AML-193 (cell line): ENCODE measurements at regions not wholly inside any gene's neighbourhood (a gene's known extent, or its start where the extent isn't known, plus 50 kb on each side); places are given as distances from the start of the nearest gene placed in this dataset.

Experiments
- DNase-seq, 2 experiments: peaks; one replicate each; lab custom pipeline; 2025; lab: John Stamatoyannopoulos, UW

DNA sequence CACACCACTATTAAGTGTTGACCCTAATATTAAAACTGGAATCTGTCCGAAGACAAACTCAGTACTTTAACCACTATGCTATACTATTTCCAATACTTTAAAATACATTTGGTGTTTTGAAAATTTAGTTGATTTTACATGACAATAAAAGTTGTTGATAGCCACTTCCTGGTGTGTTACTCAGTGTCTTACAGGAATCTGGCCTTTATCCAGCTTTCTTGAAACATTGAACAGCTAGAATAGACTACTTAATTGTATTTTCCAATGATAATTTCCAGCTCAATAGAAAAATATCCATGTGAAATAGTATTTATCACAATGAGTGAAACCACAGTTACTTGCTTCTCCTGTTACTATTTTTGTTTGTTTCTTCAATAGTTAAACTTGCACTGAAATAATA lies 369.6 kb upstream of the ADGRL4 start:
- DNase-seq, result no peak

DNA sequence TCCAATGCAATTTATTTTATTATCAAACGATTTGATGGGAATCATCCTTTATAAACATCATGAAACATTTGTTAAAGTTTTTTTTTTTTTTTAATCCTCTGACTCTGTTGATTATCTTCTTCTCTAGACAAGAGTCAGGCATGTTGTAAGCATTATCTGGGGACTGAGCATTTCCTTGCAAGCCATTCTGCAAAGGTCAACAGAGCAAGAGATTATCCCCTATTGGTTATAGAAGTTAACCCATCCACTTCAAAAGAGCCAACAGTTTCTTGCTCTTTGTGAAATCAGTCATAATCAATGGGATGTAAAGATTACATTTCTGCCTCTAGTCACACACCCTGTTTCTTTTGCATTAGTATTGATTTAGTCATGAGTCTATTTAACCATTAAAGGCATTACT lies 368.8 kb upstream of the ADGRL4 start:
- no peak for DNase-seq

DNA sequence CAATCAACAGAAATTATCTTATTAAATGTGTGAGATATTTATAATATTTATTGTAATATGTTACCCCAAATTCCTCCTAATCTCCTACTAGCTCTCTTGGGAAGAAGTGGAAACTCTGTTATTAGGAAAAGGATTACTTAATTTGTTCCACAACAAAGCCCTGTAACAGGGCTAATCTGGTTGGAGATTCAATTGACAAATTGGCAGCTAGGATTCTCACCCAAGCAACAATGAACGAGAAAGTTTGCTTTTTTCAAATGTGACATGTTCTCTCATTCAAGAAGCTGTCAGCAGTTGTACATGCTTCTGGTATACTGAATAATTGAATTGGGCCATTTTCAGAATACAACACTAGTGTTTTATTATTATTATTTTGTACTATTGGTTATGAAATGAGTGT lies 367.9 kb upstream of the ADGRL4 start:
- no peak for DNase-seq

DNA sequence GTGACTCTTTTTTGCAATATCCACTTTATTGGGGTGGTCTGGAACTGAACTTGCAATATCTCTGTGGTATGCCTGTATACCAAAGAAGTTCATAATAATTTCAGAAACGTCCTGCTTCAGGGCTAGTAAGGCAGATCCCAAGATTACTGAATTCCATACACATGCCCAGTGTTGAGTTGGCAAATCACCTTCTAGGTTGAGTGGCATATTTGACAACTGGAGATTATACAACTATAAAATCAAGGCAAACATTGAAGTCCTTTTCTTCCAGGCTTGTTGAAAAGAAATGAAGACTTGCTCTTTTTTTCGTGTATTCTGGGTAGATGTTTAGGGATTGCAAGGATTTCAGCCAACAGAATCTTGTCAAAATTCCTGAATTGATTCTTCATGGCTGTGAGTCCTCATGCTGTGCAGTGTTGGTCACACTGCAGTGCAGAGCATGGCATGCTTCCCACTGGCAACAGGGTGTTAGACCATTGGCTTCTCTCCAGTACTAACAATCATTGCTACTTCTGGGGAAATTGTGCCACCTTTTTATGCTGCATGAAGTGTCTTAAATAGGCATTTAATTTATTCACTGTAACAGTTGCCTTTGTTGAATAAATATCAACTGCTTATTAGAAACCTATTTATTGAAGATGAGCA lies 367.1 kb upstream of the ADGRL4 start:
- DNase-seq, result no peak

DNA sequence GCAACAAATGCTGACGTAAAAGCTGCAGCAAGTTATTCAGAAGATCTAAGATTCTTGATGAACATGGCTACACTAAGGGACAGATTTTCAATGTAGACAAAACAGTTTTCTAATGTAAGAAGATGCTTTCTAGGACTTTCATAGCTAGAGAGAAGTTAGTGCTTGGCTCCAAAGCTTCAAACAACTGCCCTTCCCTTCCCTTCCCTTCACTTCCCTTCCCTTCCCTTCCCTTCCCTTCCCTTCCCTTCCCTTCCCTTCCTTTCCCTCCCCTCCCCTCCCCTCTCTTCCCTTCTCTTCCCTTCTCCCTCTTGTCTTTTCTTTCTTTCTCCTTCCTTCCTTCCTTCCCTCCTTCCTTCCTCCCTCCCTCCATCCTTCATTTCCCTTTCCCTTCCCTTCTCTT lies 365.3 kb upstream of the ADGRL4 start:
- DNase-seq, result no peak

DNA sequence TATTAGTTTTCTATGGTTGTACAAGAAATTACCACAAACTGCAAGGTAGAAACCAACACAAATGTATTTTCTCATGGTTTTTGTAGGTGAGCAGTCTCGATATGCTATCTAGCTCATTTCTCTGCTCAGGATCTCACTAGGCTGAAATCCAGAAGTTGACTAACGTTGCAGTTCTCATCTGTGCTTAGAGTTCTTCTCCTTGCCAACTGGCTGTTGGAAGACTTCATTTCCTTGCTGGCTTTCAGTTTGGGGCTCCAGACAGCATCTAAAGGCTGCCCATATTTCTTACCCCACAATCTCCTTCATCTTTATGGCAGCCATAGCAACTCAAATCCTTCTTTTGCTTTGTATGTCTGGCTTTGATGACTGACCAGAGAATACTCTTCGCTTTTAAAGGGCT lies 362.6 kb upstream of the ADGRL4 start:
- no peak for DNase-seq

DNA sequence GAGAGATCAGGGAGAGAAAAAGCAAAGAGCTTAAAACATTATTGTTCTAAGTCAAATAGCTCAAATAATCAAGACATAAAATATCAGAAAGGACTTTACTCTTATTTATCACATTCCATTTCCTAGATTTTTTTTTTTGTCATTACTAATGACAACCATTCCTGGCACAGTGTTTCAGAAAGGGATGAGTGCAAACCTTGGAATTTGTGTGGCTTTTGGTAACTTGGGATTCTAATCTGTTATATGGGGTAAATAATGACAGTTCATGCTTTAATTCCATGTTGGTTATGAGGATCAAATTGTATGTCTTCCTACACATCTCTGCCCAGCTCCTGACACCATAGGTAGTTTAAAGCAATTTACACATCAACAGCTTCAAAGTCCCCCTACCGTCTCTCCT lies 358.4 kb upstream of the ADGRL4 start:
- no peak for DNase-seq

DNA sequence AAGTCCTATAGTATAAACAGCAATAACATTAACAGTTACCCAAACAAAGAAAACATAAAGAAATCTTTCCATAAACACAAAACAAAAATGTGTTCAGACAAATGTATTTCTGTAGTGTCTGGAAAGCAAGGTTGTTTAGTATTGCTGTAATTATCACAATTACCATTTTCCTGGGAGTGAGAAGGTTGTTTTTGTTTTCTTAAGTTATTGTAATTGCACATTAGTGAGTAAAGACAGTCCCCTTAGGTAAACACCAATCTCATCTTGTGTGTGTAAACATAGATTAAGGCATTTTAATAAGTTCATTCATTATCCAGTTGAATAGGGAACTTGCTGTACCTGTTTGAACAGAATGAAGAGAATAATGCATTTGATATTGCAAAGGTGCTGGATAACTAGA lies 356.9 kb upstream of the ADGRL4 start:
- DNase-seq, result no peak

DNA sequence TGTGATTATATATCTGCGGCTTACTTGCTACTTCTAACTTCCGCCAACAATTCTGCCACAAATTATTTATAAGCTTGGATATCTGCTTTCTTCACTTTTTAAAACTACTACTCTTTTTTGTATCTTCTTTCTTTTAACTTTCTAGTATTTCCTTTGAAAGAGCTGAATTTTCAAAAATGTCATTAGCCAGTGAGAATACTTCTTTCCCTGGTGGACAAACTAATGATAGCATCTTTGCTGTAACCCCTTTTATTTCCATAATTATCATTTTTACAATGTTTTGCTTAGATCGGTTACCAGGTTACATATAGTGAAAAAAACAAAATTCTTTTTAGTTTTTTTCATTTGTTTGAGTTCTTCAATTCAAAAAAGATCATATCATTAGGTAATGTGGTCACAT lies 355.9 kb upstream of the ADGRL4 start:
- no peak for DNase-seq

DNA sequence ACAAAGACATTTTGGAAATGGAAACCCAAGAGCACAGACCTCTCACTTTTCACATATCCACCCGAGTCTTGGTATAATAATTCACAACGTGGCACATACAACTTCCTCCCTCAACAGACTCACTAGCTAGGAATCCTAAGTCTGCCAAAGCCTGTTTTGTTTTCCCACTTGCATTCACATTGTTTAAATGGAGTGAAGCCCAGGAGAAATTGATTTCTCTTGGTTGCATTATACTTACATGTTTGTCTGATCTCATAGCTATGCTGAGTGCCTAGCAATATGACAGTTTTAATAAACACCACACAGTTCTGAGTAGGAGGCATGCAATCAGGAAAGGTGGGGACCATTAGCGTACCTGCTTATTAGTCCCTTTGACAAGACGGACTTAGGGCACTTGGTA lies 348.6 kb upstream of the ADGRL4 start:
- no peak for DNase-seq

DNA sequence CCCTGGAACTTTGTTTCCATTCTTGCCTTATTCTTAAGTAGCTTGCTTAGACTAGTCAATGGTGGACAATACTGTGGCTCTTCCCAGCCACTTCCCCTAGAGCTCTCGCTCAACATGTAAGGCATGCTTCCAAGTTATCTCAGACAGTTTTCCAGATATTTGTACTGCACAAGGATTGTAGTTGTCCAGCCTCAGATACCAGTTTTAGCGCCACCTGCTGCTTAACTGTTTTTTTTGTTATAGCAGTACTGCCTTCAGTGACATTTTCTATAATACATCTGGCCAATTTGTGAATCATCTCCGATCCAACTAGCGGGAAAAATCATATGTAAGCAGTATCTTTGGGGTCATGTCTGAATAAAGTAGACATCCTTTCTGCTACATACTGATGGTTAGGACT lies 346.7 kb upstream of the ADGRL4 start:
- peak; percentile 2 to 3 for DNase-seq

DNA sequence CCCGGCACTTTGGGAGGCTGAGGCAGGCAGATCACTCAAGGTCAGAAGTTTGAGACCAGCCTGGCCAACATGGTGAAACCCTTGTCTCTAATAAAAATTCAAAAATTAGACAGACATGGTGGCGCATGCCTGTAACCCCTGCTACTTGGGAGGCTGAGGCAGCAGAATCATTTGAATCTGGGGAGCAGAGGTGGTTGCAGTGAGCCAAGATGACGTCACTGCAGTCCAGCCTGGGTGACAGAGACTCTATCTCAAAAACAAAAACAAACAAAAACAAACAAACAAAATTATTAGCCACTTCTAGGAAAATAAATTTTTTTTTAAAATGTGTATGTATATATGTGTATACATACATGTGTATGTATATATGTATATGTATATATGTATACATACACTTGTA lies 320.3 kb upstream of the ADGRL4 start:
- DNase-seq, result no peak

DNA sequence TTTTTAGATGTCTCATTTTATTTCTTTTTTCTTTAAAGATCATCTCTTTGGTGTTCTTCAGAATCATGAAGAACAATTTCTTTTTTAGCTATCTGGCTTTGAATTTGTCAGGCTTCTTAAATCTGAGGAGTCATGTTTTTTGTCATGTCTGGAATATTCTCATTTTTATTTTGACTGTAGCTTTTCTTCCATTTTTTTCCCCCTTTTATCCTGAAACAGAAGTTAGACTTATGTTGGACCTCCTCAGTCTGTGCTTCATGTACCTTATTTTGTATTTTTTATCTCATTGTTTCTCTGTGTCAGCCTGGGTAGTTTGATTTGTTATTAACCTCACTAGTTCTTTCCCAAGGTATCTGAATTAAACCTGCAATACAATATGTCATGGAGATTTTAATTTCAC lies 319.2 kb upstream of the ADGRL4 start:
- DNase-seq, result no peak

DNA sequence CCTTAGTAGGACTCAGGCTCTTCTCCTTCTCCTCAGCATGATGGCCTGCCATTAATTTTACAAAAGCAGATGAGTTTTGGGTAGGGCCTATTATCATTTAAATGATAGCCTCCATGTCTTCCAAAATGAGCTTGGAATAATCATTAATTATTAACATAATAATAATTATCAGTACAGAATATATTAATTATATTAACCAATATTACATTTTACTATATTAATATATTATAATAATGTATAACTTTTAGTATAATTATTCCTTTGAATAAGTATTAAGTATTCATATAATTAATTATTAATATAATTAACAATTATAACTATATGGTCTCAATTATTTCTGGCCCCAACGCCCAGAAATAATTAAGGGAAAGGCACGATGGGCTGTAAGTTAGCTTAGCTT lies 318.6 kb upstream of the ADGRL4 start:
- no peak for DNase-seq

DNA sequence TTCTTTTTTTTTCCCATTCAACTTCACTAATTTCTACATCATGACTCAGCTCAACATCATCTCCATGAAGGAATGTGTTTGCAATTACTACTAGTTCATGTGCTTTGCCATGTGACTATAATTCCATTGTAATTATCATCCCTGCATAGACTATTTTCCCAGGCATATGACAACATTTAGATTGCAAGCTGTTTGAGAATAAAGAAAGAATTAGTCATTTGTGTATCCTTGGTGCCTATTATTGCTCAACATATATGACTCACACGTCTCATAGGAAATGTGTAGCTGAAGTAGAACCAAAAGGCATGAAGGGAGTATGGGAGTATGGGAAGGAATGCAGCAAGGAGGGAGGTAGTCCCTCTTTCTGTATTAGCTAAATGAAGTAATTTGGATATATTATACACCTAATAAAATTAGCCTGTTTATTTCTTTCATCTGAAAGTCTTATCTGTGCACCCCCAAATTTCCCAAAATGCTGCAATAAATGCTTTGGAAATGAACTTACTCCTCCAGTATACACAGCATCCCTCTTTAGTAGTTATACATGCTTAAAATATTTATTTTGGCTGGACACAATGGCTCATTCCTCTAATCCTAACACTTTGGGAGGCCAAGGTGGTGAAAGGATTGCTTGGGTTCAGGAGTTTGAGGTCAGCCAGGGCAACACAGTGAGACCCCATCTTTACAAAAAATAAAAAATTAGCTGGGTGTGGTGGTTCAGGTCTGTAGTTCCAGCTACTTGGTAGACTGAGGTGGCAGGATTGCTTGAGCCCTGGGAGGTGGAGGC lies 316.9 kb upstream of the ADGRL4 start:
- DNase-seq, result no peak

DNA sequence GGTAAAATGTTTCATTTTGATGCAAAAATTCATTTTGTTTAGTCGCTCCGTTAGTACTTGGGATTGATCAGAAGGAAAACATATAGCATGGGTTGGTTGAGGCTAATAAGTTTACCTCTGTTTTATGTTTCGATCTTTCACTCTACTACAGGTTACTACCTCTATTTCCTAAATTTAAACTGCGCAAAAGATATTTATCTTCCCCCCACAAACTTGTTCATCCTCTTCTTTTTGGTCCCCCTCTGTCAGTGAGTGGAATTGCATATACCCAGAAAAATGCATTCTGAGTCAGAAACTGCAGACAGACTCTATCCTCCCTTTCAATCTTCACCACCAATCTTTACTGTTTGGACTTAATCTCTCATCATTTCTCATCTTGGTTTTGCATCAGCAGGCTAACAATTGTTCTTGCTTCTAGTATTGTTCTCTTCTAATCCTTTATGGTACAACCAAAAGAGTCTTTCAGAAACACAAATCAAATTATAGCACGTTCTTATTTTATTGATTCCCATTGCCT lies 316.0 kb upstream of the ADGRL4 start:
- no peak for DNase-seq

DNA sequence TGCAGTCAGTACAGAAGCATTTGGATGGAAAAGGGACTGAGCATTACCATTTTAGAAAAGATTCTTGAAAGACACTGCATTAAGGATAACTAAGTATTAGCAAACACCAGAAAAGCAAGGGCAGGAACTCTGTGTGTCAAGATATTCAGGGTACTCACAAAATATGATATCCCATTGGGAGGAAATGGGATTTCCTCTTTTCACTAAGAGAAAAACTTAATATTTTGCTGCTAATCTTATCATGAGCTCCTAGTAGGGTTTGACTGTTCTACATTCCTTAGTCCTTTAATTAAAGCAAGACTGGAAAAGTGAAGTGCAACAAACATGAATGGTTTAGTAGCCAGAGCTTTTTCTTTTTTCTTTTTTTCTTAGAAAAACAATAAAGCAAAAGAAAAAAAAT lies 305.9 kb upstream of the ADGRL4 start:
- no peak for DNase-seq

DNA sequence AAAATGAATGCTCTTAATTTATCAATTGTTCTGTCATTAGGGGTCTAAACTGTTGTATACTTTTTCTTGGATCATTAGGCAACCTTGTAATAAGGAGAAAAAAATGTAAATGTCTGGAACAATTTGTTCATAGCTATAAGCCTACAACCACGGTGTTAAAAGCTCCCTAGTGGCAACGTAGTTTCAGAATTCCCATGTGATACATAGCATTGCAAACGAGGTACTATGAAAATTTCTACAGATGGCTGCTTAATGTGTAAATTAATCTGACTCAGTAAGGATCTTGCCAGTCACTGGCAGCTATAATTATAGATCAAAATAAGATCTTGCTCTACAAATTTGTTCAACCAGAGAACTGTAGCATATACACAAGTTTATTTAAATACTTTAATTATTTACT lies 304.1 kb upstream of the ADGRL4 start:
- DNase-seq, result no peak

DNA sequence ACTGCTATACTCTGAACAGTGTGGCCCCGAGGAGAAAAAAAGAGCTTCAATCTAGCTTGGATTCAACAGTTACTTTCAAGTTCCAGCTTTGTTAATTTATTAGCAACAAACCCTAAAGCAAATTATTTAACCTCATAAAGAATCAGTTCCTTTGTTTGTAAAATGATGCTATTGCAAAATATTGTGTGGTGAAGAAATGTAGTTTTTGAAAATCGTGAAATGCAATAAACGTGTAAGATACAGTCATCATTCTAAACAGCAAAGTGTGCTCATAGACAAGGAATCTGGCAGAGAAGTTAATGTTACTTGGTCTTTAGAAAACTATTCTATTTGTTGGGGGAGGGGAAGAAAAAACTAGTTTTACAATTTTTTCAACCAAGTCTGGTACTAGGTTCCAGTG lies 297.6 kb upstream of the ADGRL4 start:
- DNase-seq, result no peak

DNA sequence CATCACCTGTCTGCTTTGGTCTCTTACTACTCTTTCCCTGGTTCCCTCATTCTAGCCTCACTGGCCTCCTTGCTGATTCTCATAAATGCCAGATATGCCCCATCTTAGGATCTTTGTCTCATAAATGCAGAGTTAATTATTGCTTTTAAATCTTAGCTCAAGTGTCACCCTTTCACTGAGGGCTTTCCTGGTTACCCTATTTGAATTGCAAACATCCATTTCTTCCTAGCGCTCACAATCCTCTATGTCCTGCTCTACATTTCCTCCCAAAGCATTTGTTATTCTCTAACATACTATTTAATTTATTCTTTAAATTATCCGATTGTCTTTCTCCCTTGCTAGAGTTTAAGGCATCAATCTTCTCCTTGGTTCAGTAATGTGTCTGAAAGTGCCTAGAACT lies 296.5 kb upstream of the ADGRL4 start:
- no peak for DNase-seq

DNA sequence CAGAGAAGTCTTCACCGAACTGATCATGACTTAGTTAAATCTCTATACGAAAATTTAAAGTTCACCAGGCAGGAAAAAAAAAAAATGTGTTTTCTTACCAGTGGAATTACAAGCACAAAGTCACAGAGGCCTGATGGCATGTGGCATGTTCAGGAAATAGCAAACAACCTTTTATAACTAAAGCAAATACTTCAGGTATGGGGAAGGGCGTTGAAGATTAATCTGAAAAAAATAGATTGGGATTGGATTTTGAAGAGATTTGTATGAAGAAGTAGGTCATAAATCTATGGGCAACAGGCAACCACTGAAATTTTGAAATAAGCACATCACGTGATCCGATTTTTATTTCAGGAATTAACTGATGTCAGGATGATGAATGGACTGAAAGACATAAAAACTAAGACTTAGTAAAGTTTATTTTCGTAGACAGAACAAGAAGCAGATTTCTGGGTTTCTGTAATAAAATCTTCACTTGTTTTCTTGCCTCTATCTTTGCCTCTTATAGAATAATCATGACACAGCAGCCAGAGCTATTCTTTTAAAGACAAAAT lies 295.9 kb upstream of the ADGRL4 start:
- no peak for DNase-seq

DNA sequence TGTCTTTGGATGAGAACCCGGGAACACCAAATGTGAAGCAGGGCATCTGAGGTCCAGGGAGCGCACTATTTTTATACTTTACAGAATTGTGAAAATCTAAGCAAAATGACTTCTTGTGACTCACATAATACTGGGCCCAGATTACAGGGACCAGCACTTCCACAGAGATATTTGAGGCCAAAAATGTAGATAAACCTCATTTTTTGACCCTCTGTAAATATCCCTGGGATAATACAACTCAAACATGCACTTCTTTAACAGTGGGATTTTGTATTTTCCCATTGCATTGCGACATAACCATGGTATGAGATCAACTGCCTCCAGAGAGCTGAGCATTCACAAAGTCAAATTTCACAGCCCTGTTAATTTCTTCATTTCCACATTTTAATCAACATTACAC lies 289.4 kb upstream of the ADGRL4 start:
- no peak for DNase-seq

DNA sequence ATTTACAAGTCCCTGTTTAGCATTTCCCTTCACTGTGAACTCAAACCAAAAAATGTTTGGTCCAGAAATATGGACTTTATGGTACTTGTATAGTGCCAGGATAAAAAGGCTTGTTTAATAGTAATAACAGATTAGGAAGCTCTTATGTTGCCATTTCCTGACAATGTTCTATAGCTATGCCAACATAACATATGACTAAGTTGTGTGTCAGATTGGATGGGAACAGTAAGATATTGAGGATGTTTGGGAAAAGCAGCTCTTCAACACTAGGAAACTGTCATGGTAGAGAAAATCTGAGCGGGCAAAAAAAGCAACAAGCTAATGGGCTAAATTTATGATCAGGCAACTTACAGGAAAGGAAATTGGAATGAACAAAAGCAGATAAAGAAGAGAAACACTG lies 287.1 kb upstream of the ADGRL4 start:
- DNase-seq, result no peak
